Upper lobe of left lung (tissue), 4 donors: ENCODE measurements at regions not wholly inside any gene's neighbourhood (a gene's known extent, or its start where the extent isn't known, plus 50 kb on each side); places are given as distances from the start of the nearest gene placed in this dataset.

Source experiments
- CTCF ChIP-seq, 6 experiments: fragments of 450-650 bp in 4 of 6; fragments of 200-600 bp in 2 of 6; sonication (generic) in 2 of 6; IDR thresholded peaks; one replicate each; pipeline ENCODE4 v1.5.1; 2016 to 2019; ENCODE audit warnings: antibody characterized with exemption in 6 of 6
- EP300 ChIP-seq, 4 donors: sonication (generic); formaldehyde crosslinking; IDR thresholded peaks; one replicate each; pipeline ENCODE4 v1.5.1; 2017; ENCODE audit warnings: antibody characterized with exemption in 4 of 4, control low read depth in 2 of 4

DNA sequence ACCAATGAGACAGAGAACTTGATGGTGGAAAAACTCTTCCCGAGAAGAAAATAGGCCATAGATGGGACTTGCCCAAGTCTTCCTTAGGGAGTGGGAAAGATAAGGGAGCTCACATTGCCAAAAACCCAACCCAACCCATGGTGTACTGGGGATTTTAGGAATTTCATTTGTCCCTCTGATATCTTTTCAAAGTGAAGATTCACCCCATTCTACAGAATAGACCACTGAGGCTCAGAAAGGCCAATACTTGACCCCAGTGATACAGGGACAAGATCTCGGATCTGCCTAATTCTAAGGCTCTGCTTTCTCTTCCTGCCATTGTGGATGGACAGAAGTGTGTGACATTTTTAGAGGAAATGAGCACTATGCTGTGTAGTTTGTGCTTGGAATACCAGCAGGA, 159.0 kb downstream of the MYCN start:
- TF ChIP-seq CTCF (IDR thresholded peaks at IDR 0.05) (no peak), EP300 (IDR thresholded peaks at IDR 0.05) (no peak)
